AG04450 (cell line): ENCODE measurements at regions not wholly inside any gene's neighbourhood (a gene's known extent, or its start where the extent isn't known, plus 50 kb on each side); places are given as distances from the start of the nearest gene placed in this dataset.
A peak's percentile ranks its signal among the peaks of the same experiment; 100 is the strongest.

Experiments
- CTCF ChIA-PET: fragments of 300-600, 350-600 bp; formaldehyde crosslinking; extraction: SDS; loops from one replicate; lab custom pipeline; 2022; ENCODE audit warnings: antibody characterized with exemption, inconsistent platforms; lab: Charles Lee
- POLR2A ChIA-PET: fragments of 350-600 bp; formaldehyde crosslinking; extraction: SDS; loops from one replicate; lab custom pipeline; 2021; ENCODE audit warnings: antibody characterized with exemption, inconsistent platforms; lab: Yijun Ruan, JAX
- DNase-seq: peaks from one replicate; pipeline ENCODE4 v3.0.0-alpha.2; 2011; ENCODE audit warnings: low read depth, low spot score
- H3K27ac ChIP-seq: one replicate; pipeline ENCODE4 v1.5.1; 2012; ENCODE audit warnings: low read depth, low read length, control low read depth
- H3K27me3 ChIP-seq: one replicate; pipeline ENCODE4 v1.6.0; 2012; ENCODE audit warnings: low read length; ENCODE audit not compliant: control insufficient read depth, insufficient read depth
- H3K4me3 ChIP-seq: 2 replicates; pipeline ENCODE4 v1.5.1; 2011; ENCODE audit warnings: mild to moderate bottlenecking, low read depth, low read length, control low read depth
- H3K9me3 ChIP-seq: 2 replicates; pipeline ENCODE4 v1.5.1; 2012; ENCODE audit warnings: low read length; ENCODE audit not compliant: control insufficient read depth, insufficient read depth
- CTCF ChIP-seq: IDR thresholded peaks from 2 replicates; pipeline ENCODE4 v1.5.1; 2011; ENCODE audit warnings: low read depth, low read length, control low read depth, inconsistent platforms

- ChIA-PET CTCF (interaction anchor here (1.0 kb wide), 1 partner anchor 9 kb away, joined by 4 read pairs; no protein-coding TSS in a partner anchor), POLR2A (no interaction called here)
- DNase-seq: no peak
- H3K27ac ChIP-seq: no peak overlapping the region
- no peak for TF ChIP-seq CTCF
- no peaks in the 10 kb centered on the region for H3K27me3 ChIP-seq
- H3K9me3 ChIP-seq: peaks cover 5% of the 10 kb centered on the region; the same call in 1 of the 2 replicates
- no peak overlapping the region for H3K4me3 ChIP-seq
Observed at GRCh38 chr18:40937386-40937785, 1017.6 kb upstream of the PIK3C3 start.

- Histone ChIP-seq H3K27ac (no peak overlapping the region), H3K4me3 (no peak overlapping the region), H3K27me3 (no peaks in the 10 kb centered on the region), H3K9me3 (peaks cover 5% of the 10 kb centered on the region; the same call in 1 of the 2 replicates)
- TF ChIP-seq CTCF: peak; percentile 45
- DNase-seq: no peak
- ChIA-PET POLR2A (no interaction called here), CTCF (interaction anchor here (0.8 to 1.9 kb wide), 12 partner anchors 9 to 456 kb away, joined by 3 to 7 read pairs (median 4); no protein-coding TSS in a partner anchor)
Observed at GRCh38 chr18:40935423-40935822, 1019.6 kb upstream of the PIK3C3 start.

- Histone ChIP-seq H3K27me3 (no peaks in the 10 kb centered on the region), H3K27ac (no peak overlapping the region), H3K4me3 (no peak overlapping the region), H3K9me3 (no peaks in the 10 kb centered on the region)
- TF ChIP-seq CTCF: no peak
- ChIA-PET CTCF (no interaction called here), POLR2A (no interaction called here)
- no peak for DNase-seq
Observed at GRCh38 chr18:40932862-40933261, 1022.2 kb upstream of the PIK3C3 start.

GRCh38 chr18:40930211-40930882 lies 1024.7 kb upstream of the PIK3C3 start:
- no peak overlapping the region for H3K27ac ChIP-seq
- TF ChIP-seq CTCF: no peak
- H3K9me3 ChIP-seq: no peaks in the 10 kb centered on the region
- no peak for DNase-seq
- H3K4me3 ChIP-seq: no peak overlapping the region
- H3K27me3 ChIP-seq: no peaks in the 10 kb centered on the region
- POLR2A ChIA-PET: no interaction called here
- CTCF ChIA-PET: no interaction called here

- CTCF ChIA-PET: interaction anchor here (0.6 kb wide), 1 partner anchor 53 kb away, joined by 3 read pairs; no protein-coding TSS in a partner anchor
- POLR2A ChIA-PET: no interaction called here
- no peak overlapping the region for H3K4me3 ChIP-seq
- no peak overlapping the region for H3K27ac ChIP-seq
- no peak for TF ChIP-seq CTCF
- no peak for DNase-seq
- no peaks in the 10 kb centered on the region for H3K9me3 ChIP-seq
- no peaks in the 10 kb centered on the region for H3K27me3 ChIP-seq
Observed at GRCh38 chr18:40929399-40929798, 1025.6 kb upstream of the PIK3C3 start.
